ENCODE measurements at regions not wholly inside any gene's neighbourhood (a gene's known extent, or its start where the extent isn't known, plus 50 kb on each side); places are given as distances from the start of the nearest gene placed in this dataset.

DNA sequence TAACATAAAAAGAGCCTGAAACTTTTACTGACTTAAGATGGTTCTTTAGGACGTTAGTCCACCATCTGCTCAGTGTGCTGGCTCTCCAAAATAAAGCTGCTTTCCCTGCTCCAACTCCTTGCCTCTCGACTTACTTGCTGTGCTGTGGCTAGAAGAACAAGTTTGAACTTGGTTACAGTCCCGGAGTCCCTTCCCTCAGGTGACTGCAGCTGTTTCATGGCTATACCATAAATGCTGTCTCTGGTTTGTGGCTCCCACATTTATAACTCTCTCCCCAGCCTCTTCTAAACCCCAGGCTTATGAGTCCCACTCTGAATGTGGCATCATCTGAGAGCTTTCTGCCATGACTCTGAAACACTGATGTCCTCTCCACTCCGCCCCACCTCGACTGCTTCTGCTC is 166.2 kb upstream of the ADRA1D start:
- TF ChIP-seq, protein P1, sequence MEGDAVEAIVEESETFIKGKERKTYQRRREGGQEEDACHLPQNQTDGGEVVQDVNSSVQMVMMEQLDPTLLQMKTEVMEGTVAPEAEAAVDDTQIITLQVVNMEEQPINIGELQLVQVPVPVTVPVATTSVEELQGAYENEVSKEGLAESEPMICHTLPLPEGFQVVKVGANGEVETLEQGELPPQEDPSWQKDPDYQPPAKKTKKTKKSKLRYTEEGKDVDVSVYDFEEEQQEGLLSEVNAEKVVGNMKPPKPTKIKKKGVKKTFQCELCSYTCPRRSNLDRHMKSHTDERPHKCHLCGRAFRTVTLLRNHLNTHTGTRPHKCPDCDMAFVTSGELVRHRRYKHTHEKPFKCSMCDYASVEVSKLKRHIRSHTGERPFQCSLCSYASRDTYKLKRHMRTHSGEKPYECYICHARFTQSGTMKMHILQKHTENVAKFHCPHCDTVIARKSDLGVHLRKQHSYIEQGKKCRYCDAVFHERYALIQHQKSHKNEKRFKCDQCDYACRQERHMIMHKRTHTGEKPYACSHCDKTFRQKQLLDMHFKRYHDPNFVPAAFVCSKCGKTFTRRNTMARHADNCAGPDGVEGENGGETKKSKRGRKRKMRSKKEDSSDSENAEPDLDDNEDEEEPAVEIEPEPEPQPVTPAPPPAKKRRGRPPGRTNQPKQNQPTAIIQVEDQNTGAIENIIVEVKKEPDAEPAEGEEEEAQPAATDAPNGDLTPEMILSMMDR (IDR thresholded peaks at IDR 0.05) = no peak
- TF ChIP-seq EP300 (IDR thresholded peaks at IDR 0.05) = no peak
- no peak for TF ChIP-seq POLR2AphosphoS5 (IDR thresholded peaks at IDR 0.05)
- TF ChIP-seq POLR2A (IDR thresholded peaks at IDR 0.05) = no peak
